ENCODE measurements at regions not wholly inside any gene's neighbourhood (a gene's known extent, or its start where the extent isn't known, plus 50 kb on each side); places are given as distances from the start of the nearest gene placed in this dataset.

DNA sequence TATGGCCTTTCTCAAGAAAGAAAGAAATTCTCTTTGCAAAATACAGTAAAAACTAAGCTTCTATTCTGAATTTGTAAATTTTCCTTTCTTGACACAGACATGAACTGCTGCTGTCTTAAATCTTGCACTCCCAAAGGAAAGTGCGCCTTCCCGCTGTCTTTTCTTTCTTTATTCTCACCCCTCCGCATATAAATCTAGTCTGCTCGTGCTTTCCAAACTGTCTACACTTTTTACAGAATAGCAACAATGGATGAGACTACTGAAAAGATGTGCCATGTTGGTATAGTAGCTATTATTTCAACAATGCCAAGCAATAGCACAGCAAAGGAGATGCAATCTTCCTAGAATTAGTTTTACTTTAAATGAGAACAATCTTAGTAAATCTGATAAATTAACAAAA lies 328.8 kb upstream of the PDE3A start:
- in situ Hi-C loops (cut with MboI) (no loop called here), intact Hi-C loops (cut with micrococcal nuclease) (no loop called here)
- no peaks in the 10 kb centered on the region for H3K9me1 ChIP-seq (ENCODE audit: control insufficient read depth, insufficient read depth, low read length)
- no peak for FAIRE-seq
- H4K20me1 ChIP-seq (replicated peaks; ENCODE audit: control insufficient read depth, insufficient read depth, low read length): no peaks in the 10 kb centered on the region
- BruUV-seq (replicated peaks): no TSS peak
- no peaks in the 10 kb centered on the region for H3K79me2 ChIP-seq (ENCODE audit: control insufficient read depth, insufficient read depth, low read length)
- CTCF ChIA-PET (ENCODE audit: low intra/inter-chr PET ratio): no interaction called here
- no peaks in the 10 kb centered on the region for H3K27me3 ChIP-seq (ENCODE audit: control insufficient read depth in 2 of 2, insufficient read depth in 2 of 2, low read length in 2 of 2)
- no peak overlapping the region for H3K4me3 ChIP-seq
- no peak for DNase-seq (ENCODE audit: extremely low read depth in 1 of 4, low spot score in 3 of 4)
- H3K9me3 ChIP-seq (replicated peaks; ENCODE audit: control insufficient read depth, insufficient read depth, low read depth, low read length): no peaks in the 10 kb centered on the region
- 0% methylated on average over 4 of the region's 4 CpGs for WGBS (ENCODE audit: insufficient coverage, low coverage, missing lambda C conversion rate)
- no peak overlapping the region for H2AFZ ChIP-seq (ENCODE audit: low read depth, low read length)
- H3K4me2 ChIP-seq (ENCODE audit: insufficient read depth, low read length): no peak overlapping the region
- no peaks in the 10 kb centered on the region for H3K36me3 ChIP-seq (ENCODE audit: control insufficient read depth, insufficient read depth, low read length)
- no peak for ATAC-seq
- H3K27ac ChIP-seq (ENCODE audit: extremely low read depth, low read depth, low read length): no peak overlapping the region
- POLR2A ChIA-PET: no interaction called here
- no peak for TF ChIP-seq TAF15 (IDR thresholded peaks at IDR 0.05; ENCODE audit: low read depth, low read length)
- no peak for TF ChIP-seq SMAD1 (IDR thresholded peaks at IDR 0.05; ENCODE audit: low read depth, low read length, partially characterized antibody)
- no peak for TF ChIP-seq SRSF7 (optimal IDR thresholded peaks at IDR 0.05; ENCODE audit: low read depth, low read length)
- TF ChIP-seq ZNF165 (CRISPR knock-in tag; IDR thresholded peaks at IDR 0.05; ENCODE audit: borderline replicate concordance): no peak
- no peak for TF ChIP-seq PCBP1 (IDR thresholded peaks at IDR 0.05; ENCODE audit: low read depth, low read length, poor library complexity, severe bottlenecking)
- TF ChIP-seq GABPB2 (CRISPR knock-in tag; conservative IDR thresholded peaks at IDR 0.05): no peak
- TF ChIP-seq EZH2 (IDR thresholded peaks at IDR 0.05; ENCODE audit: borderline replicate concordance, low read depth, low read length): no peak
- TF ChIP-seq ZNF146 (CRISPR knock-in tag; IDR thresholded peaks at IDR 0.05; ENCODE audit: unreplicated experiment): no peak
- no peak for TF ChIP-seq MAFK (IDR thresholded peaks at IDR 0.05; ENCODE audit: low read length)
- TF ChIP-seq, protein P1, sequence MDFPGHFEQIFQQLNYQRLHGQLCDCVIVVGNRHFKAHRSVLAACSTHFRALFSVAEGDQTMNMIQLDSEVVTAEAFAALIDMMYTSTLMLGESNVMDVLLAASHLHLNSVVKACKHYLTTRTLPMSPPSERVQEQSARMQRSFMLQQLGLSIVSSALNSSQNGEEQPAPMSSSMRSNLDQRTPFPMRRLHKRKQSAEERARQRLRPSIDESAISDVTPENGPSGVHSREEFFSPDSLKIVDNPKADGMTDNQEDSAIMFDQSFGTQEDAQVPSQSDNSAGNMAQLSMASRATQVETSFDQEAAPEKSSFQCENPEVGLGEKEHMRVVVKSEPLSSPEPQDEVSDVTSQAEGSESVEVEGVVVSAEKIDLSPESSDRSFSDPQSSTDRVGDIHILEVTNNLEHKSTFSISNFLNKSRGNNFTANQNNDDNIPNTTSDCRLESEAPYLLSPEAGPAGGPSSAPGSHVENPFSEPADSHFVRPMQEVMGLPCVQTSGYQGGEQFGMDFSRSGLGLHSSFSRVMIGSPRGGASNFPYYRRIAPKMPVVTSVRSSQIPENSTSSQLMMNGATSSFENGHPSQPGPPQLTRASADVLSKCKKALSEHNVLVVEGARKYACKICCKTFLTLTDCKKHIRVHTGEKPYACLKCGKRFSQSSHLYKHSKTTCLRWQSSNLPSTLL (IDR thresholded peaks at IDR 0.05): no peak
- TF ChIP-seq, protein P2, sequence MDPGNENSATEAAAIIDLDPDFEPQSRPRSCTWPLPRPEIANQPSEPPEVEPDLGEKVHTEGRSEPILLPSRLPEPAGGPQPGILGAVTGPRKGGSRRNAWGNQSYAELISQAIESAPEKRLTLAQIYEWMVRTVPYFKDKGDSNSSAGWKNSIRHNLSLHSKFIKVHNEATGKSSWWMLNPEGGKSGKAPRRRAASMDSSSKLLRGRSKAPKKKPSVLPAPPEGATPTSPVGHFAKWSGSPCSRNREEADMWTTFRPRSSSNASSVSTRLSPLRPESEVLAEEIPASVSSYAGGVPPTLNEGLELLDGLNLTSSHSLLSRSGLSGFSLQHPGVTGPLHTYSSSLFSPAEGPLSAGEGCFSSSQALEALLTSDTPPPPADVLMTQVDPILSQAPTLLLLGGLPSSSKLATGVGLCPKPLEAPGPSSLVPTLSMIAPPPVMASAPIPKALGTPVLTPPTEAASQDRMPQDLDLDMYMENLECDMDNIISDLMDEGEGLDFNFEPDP (CRISPR knock-in tag; IDR thresholded peaks at IDR 0.05): no peak
- TF ChIP-seq POLR2B (IDR thresholded peaks at IDR 0.05; ENCODE audit: low read depth, partially characterized antibody): no peak
- no peak for TF ChIP-seq TRIM24 (IDR thresholded peaks at IDR 0.05)
- TF ChIP-seq, protein P3, sequence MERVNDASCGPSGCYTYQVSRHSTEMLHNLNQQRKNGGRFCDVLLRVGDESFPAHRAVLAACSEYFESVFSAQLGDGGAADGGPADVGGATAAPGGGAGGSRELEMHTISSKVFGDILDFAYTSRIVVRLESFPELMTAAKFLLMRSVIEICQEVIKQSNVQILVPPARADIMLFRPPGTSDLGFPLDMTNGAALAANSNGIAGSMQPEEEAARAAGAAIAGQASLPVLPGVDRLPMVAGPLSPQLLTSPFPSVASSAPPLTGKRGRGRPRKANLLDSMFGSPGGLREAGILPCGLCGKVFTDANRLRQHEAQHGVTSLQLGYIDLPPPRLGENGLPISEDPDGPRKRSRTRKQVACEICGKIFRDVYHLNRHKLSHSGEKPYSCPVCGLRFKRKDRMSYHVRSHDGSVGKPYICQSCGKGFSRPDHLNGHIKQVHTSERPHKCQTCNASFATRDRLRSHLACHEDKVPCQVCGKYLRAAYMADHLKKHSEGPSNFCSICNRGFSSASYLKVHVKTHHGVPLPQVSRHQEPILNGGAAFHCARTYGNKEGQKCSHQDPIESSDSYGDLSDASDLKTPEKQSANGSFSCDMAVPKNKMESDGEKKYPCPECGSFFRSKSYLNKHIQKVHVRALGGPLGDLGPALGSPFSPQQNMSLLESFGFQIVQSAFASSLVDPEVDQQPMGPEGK (CRISPR knock-in tag; IDR thresholded peaks at IDR 0.05; ENCODE audit: borderline replicate concordance): no peak
- TF ChIP-seq ZFPM2 (CRISPR knock-in tag; IDR thresholded peaks at IDR 0.05): no peak
- no peak for TF ChIP-seq PHF20 (IDR thresholded peaks at IDR 0.05; ENCODE audit: partially characterized antibody)
- H3K4me1 ChIP-seq (replicated peaks in 1 of 2; ENCODE audit: control insufficient read depth in 2 of 2, insufficient read depth in 2 of 2, low read length in 2 of 2): no peaks in the 10 kb centered on the region
- no peak overlapping the region for H3K9ac ChIP-seq (ENCODE audit: insufficient read depth in 1 of 2, low read depth in 2 of 2, low read length in 2 of 2)

Measured in K562 (cell line).